ENCODE measurements at regions not wholly inside any gene's neighbourhood (a gene's known extent, or its start where the extent isn't known, plus 50 kb on each side); places are given as distances from the start of the nearest gene placed in this dataset.

DNA sequence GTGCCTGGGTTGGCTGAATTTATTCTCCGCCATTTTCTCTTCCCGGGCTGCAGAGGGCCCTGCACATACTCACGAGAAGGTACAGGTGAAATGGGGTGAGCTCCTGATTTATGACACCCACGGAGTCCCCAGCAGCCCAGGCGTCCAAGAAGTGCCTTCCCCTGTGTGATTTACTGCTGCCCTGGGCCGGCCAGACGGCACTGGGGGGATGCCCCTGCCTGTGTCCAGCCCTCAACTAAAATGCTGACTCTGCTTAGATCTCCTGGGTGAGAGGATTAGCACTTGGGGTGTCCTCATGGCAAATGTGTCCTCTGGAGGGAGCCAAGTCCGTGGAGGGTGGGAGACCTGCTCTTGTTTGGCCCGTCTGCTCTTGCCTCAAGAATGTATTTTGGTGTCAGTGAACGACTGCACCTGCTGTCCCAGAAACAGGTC lies 132.4 kb downstream of the MAF start:
- no peaks in the 10 kb centered on the region for H3K36me3 Mint-ChIP-seq (ENCODE audit: low read depth)
- no peak for DNase-seq
- H3K4me1 Mint-ChIP-seq (ENCODE audit: low read depth), result no peaks in the 10 kb centered on the region
- no peak overlapping the region for H3K4me3 Mint-ChIP-seq
- TF ChIP-seq, protein P1, sequence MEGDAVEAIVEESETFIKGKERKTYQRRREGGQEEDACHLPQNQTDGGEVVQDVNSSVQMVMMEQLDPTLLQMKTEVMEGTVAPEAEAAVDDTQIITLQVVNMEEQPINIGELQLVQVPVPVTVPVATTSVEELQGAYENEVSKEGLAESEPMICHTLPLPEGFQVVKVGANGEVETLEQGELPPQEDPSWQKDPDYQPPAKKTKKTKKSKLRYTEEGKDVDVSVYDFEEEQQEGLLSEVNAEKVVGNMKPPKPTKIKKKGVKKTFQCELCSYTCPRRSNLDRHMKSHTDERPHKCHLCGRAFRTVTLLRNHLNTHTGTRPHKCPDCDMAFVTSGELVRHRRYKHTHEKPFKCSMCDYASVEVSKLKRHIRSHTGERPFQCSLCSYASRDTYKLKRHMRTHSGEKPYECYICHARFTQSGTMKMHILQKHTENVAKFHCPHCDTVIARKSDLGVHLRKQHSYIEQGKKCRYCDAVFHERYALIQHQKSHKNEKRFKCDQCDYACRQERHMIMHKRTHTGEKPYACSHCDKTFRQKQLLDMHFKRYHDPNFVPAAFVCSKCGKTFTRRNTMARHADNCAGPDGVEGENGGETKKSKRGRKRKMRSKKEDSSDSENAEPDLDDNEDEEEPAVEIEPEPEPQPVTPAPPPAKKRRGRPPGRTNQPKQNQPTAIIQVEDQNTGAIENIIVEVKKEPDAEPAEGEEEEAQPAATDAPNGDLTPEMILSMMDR (IDR thresholded peaks at IDR 0.05), result no peak
- peaks cover 68% of the 10 kb centered on the region for H3K9me3 Mint-ChIP-seq
- H3K27me3 Mint-ChIP-seq (ENCODE audit: insufficient read depth), result peaks cover 2% of the 10 kb centered on the region
- no peak overlapping the region for H3K27ac Mint-ChIP-seq

DNA sequence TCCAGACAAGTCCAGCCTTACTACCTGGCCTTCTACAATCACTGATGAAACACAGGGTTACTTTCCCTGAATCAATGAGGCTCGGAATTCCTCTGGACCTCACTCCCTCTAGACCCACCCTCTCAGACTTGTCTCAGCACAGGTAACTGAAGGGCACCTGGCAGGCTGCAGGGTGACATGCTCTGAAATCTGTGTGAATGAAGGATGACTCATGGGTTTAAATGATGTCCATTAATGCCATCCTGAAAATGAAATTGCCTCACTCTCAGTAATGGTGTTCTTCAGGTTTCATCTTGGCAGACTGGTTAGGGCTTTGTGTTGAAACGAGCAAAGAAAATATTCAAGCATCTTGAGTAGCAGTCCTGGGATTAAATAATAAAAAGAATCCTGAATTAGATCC lies 134.4 kb downstream of the MAF start:
- no peaks in the 10 kb centered on the region for H3K4me1 Mint-ChIP-seq (ENCODE audit: low read depth)
- DNase-seq, result no peak
- no peaks in the 10 kb centered on the region for H3K36me3 Mint-ChIP-seq (ENCODE audit: low read depth)
- no peak overlapping the region for H3K4me3 Mint-ChIP-seq
- H3K9me3 Mint-ChIP-seq, result peaks cover 64% of the 10 kb centered on the region
- H3K27me3 Mint-ChIP-seq (ENCODE audit: insufficient read depth), result peaks cover 2% of the 10 kb centered on the region
- TF ChIP-seq, protein P1 (IDR thresholded peaks at IDR 0.05), result no peak
- H3K27ac Mint-ChIP-seq, result no peak overlapping the region

DNA sequence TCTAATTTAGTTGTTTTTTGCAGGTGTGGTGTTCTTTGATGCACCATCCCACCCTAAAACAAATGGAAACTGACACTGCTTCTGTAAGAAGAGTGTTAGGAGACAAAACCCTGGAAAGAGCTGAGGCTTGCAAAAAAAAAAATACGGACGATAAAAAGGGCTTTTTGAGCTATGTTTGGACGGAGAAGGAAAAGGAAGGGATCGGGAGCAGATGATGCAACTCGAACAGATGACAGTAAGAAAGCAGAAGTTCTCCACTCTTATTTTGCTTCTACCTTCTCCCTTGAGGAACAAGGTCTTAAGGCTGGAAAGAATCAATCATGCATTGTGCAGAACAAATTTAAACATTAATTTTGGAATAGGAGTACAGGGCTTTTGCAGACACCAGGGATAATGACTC lies 136.7 kb downstream of the MAF start:
- H3K4me1 Mint-ChIP-seq (ENCODE audit: low read depth), result no peaks in the 10 kb centered on the region
- no peak overlapping the region for H3K4me3 Mint-ChIP-seq
- H3K9me3 Mint-ChIP-seq, result peaks cover 69% of the 10 kb centered on the region
- H3K27me3 Mint-ChIP-seq (ENCODE audit: insufficient read depth), result no peaks in the 10 kb centered on the region; the same call in none of the 2 replicates
- H3K27ac Mint-ChIP-seq, result no peak overlapping the region
- no peak for DNase-seq
- no peaks in the 10 kb centered on the region for H3K36me3 Mint-ChIP-seq (ENCODE audit: low read depth)
- TF ChIP-seq, protein P1 (IDR thresholded peaks at IDR 0.05), result no peak

DNA sequence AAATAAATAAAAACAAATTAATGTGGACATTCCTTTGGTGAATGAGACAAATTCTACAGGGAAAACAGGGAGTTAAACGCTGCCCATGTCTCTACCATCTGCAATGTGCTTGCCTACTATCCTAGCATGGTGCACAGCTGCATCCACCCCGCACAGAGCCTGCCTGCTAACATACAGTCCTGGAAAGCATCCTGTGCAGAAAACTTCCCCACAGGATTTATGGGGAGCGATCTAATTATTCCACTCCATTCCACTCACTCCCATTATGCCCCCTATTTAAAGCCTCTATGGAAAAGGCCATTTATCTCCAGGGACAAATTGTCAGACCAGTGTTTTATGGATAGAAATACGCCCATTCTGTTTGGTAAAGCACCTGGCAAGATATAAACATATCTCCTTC lies 144.5 kb downstream of the MAF start:
- peaks cover 35% of the 10 kb centered on the region for H3K9me3 Mint-ChIP-seq
- DNase-seq, result no peak
- TF ChIP-seq, protein P1 (IDR thresholded peaks at IDR 0.05), result no peak
- no peak overlapping the region for H3K4me3 Mint-ChIP-seq
- no peaks in the 10 kb centered on the region; the same call in 1 of the 2 replicates for H3K27me3 Mint-ChIP-seq (ENCODE audit: insufficient read depth)
- H3K27ac Mint-ChIP-seq, result no peak overlapping the region
- no peaks in the 10 kb centered on the region for H3K4me1 Mint-ChIP-seq (ENCODE audit: low read depth)
- no peaks in the 10 kb centered on the region for H3K36me3 Mint-ChIP-seq (ENCODE audit: low read depth)

DNA sequence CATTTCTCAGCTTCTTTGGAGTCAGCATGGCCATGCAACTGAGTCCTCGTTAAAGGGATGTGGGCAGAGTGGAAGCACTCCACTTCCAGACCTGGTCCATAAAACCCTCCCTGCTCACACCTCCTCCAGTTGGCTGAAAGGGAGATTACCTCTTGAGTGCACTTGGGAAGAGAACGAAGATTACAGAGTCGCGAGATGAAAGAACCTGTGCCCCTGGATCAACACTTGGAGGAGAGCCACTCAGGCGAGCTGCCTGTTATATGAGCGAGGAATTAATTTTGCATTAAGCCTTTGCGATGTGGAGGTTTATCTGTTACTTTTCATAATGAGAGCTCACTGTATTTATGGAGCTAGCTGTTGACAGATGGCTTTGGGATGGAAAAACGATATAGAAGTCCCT lies 147.9 kb downstream of the MAF start:
- DNase-seq, result no peak
- Mint-ChIP-seq H3K9me3 (peaks cover 32% of the 10 kb centered on the region), H3K27me3 (ENCODE audit: insufficient read depth) (no peaks in the 10 kb centered on the region; the same call in 1 of the 2 replicates), H3K27ac (no peak overlapping the region), H3K4me1 (ENCODE audit: low read depth) (no peaks in the 10 kb centered on the region), H3K36me3 (ENCODE audit: low read depth) (no peaks in the 10 kb centered on the region; the same call in 1 of the 2 replicates), H3K4me3 (no peak overlapping the region)
- TF ChIP-seq, protein P1 (IDR thresholded peaks at IDR 0.05), result no peak

All from HFFc6 (cell line).